Activated CD8-positive, alpha-beta memory T cell treated with anti-CD3 and anti-CD28 coated beads, Interleukin-2, amount 10 ng/mL, durations not matched to agents 7 days and 5 days (primary cell): ENCODE measurements at regions not wholly inside any gene's neighbourhood (a gene's known extent, or its start where the extent isn't known, plus 50 kb on each side); places are given as distances from the start of the nearest gene placed in this dataset.

Experiments used
- ATAC-seq: fragments of 150-1000 bp; cut with Tn5 transposase; one replicate; pipeline ENCODE4 v1.10.0; 2021; ENCODE audit warnings: moderate library complexity
- CTCF ChIA-PET: fragments of 350-600 bp; sonication (Branson Sonifier 250); formaldehyde crosslinking; loops from one replicate; lab custom pipeline; 2021; ENCODE audit warnings: antibody characterized with exemption; lab: Charles Lee
- DNase-seq: peaks from one replicate; pipeline ENCODE4 v3.0.0-alpha.2; 2020
- H3K27ac Mint-ChIP-seq: one replicate; pipeline ENCODE4 v1.8.0; 2021; ENCODE audit warnings: mild to moderate bottlenecking, mixed read lengths
- H3K27me3 Mint-ChIP-seq: one replicate; pipeline ENCODE4 v1.8.0; 2021; ENCODE audit warnings: mixed read lengths
- H3K36me3 Mint-ChIP-seq: one replicate; pipeline ENCODE4 v1.8.0; 2021; ENCODE audit warnings: mild to moderate bottlenecking, mixed read lengths
- H3K4me1 Mint-ChIP-seq: one replicate; pipeline ENCODE4 v1.8.0; 2021; ENCODE audit warnings: mixed read lengths
- H3K4me3 Mint-ChIP-seq: one replicate; pipeline ENCODE4 v1.8.0; 2021; ENCODE audit warnings: mild to moderate bottlenecking, moderate library complexity, mixed read lengths
- H3K9me3 Mint-ChIP-seq: one replicate; pipeline ENCODE4 v1.8.0; 2022; ENCODE audit warnings: low read depth, mixed read lengths

- Mint-ChIP-seq H3K27me3 (no peaks in the 10 kb centered on the region), H3K27ac (no peak overlapping the region), H3K9me3 (no peaks in the 10 kb centered on the region), H3K4me1 (no peaks in the 10 kb centered on the region), H3K36me3 (no peaks in the 10 kb centered on the region), H3K4me3 (no peak overlapping the region)
- DNase-seq, result no peak
- no peak for ATAC-seq
- CTCF ChIA-PET, result no interaction called here
Measured at GRCh38 chr20:39462416-39462945, 500.3 kb downstream of the DHX35 start.

- DNase-seq (no peak), ATAC-seq (no peak)
- no peaks in the 10 kb centered on the region for H3K9me3 Mint-ChIP-seq
- H3K4me3 Mint-ChIP-seq, result no peak overlapping the region
- H3K36me3 Mint-ChIP-seq, result no peaks in the 10 kb centered on the region
- H3K4me1 Mint-ChIP-seq, result no peaks in the 10 kb centered on the region
- H3K27me3 Mint-ChIP-seq, result no peaks in the 10 kb centered on the region
- CTCF ChIA-PET, result no interaction called here
- no peak overlapping the region for H3K27ac Mint-ChIP-seq
Measured at GRCh38 chr20:39458452-39458851, 496.3 kb downstream of the DHX35 start.

- no peak for ATAC-seq
- CTCF ChIA-PET, result no interaction called here
- Mint-ChIP-seq H3K27me3 (no peaks in the 10 kb centered on the region), H3K36me3 (no peaks in the 10 kb centered on the region), H3K4me3 (no peak overlapping the region), H3K27ac (no peak overlapping the region), H3K9me3 (no peaks in the 10 kb centered on the region), H3K4me1 (no peaks in the 10 kb centered on the region)
- no peak for DNase-seq
Measured at GRCh38 chr20:39453890-39454289, 491.7 kb downstream of the DHX35 start.

- CTCF ChIA-PET, result no interaction called here
- H3K9me3 Mint-ChIP-seq, result no peaks in the 10 kb centered on the region
Measured at GRCh38 chr20:39452583-39453340, 490.6 kb downstream of the DHX35 start.

GRCh38 chr20:39451386-39451785 lies 489.2 kb downstream of the DHX35 start:
- Mint-ChIP-seq H3K27ac (no peak overlapping the region), H3K9me3 (no peaks in the 10 kb centered on the region), H3K36me3 (no peaks in the 10 kb centered on the region), H3K4me3 (no peak overlapping the region), H3K4me1 (no peaks in the 10 kb centered on the region), H3K27me3 (no peaks in the 10 kb centered on the region)
- DNase-seq (no peak), ATAC-seq (no peak)
- CTCF ChIA-PET, result no interaction called here

More at GRCh38 chr20:39452583-39453340, 490.6 kb downstream of the DHX35 start:
- no peaks in the 10 kb centered on the region for H3K36me3 Mint-ChIP-seq
- DNase-seq (no peak), ATAC-seq (no peak)
- H3K27me3 Mint-ChIP-seq, result no peaks in the 10 kb centered on the region
- no peak overlapping the region for H3K27ac Mint-ChIP-seq
- no peak overlapping the region for H3K4me3 Mint-ChIP-seq
- H3K4me1 Mint-ChIP-seq, result no peaks in the 10 kb centered on the region

GRCh38 chr20:39446397-39446796 lies 484.3 kb downstream of the DHX35 start:
- Mint-ChIP-seq H3K4me3 (no peak overlapping the region), H3K4me1 (no peaks in the 10 kb centered on the region), H3K27me3 (no peaks in the 10 kb centered on the region), H3K36me3 (no peaks in the 10 kb centered on the region), H3K9me3 (no peaks in the 10 kb centered on the region), H3K27ac (no peak overlapping the region)
- DNase-seq (no peak), ATAC-seq (no peak)
- CTCF ChIA-PET, result no interaction called here

- no peaks in the 10 kb centered on the region for H3K36me3 Mint-ChIP-seq
- no peak overlapping the region for H3K4me3 Mint-ChIP-seq
- CTCF ChIA-PET, result no interaction called here
- no peak for ATAC-seq
- H3K27me3 Mint-ChIP-seq, result no peaks in the 10 kb centered on the region
- H3K27ac Mint-ChIP-seq, result no peak overlapping the region
- H3K9me3 Mint-ChIP-seq, result no peaks in the 10 kb centered on the region
- DNase-seq, result no peak
- no peaks in the 10 kb centered on the region for H3K4me1 Mint-ChIP-seq
Measured at GRCh38 chr20:39445095-39445494, 483.0 kb downstream of the DHX35 start.

- H3K36me3 Mint-ChIP-seq, result no peaks in the 10 kb centered on the region
- CTCF ChIA-PET, result no interaction called here
Measured at GRCh38 chr20:39433466-39433865, 471.3 kb downstream of the DHX35 start.

GRCh38 chr20:39431091-39431880 lies 469.1 kb downstream of the DHX35 start:
- CTCF ChIA-PET, result interaction anchor here (0.7 kb wide), 1 partner anchor 154 kb away, joined by 3 read pairs; no protein-coding TSS in a partner anchor
- no peaks in the 10 kb centered on the region for H3K4me1 Mint-ChIP-seq

More at GRCh38 chr20:39433466-39433865, 471.3 kb downstream of the DHX35 start:
- no peak for DNase-seq
- H3K9me3 Mint-ChIP-seq, result no peaks in the 10 kb centered on the region
- no peaks in the 10 kb centered on the region for H3K4me1 Mint-ChIP-seq
- H3K27ac Mint-ChIP-seq, result no peak overlapping the region
- H3K4me3 Mint-ChIP-seq, result no peak overlapping the region
- no peaks in the 10 kb centered on the region for H3K27me3 Mint-ChIP-seq
- ATAC-seq, result no peak

GRCh38 chr20:39429726-39430125 lies 467.6 kb downstream of the DHX35 start:
- DNase-seq (no peak), ATAC-seq (no peak)
- no peak overlapping the region for H3K27ac Mint-ChIP-seq
- no peaks in the 10 kb centered on the region for H3K27me3 Mint-ChIP-seq
- H3K4me3 Mint-ChIP-seq, result no peak overlapping the region
- no peaks in the 10 kb centered on the region for H3K36me3 Mint-ChIP-seq
- no peaks in the 10 kb centered on the region for H3K9me3 Mint-ChIP-seq
- CTCF ChIA-PET, result no interaction called here
- no peaks in the 10 kb centered on the region for H3K4me1 Mint-ChIP-seq

More at GRCh38 chr20:39431091-39431880, 469.1 kb downstream of the DHX35 start:
- DNase-seq (no peak), ATAC-seq (no peak)
- Mint-ChIP-seq H3K4me3 (no peak overlapping the region), H3K27ac (no peak overlapping the region), H3K27me3 (no peaks in the 10 kb centered on the region), H3K36me3 (no peaks in the 10 kb centered on the region), H3K9me3 (no peaks in the 10 kb centered on the region)

GRCh38 chr20:39424962-39425678 lies 463.0 kb downstream of the DHX35 start:
- Mint-ChIP-seq H3K9me3 (no peaks in the 10 kb centered on the region), H3K36me3 (no peaks in the 10 kb centered on the region), H3K27ac (no peak overlapping the region), H3K27me3 (no peaks in the 10 kb centered on the region), H3K4me1 (no peaks in the 10 kb centered on the region), H3K4me3 (no peak overlapping the region)
- ATAC-seq, result no peak
- no peak for DNase-seq
- CTCF ChIA-PET, result no interaction called here

- DNase-seq (no peak), ATAC-seq (no peak)
- CTCF ChIA-PET, result no interaction called here
- Mint-ChIP-seq H3K36me3 (no peaks in the 10 kb centered on the region), H3K4me3 (no peak overlapping the region), H3K27me3 (no peaks in the 10 kb centered on the region), H3K9me3 (no peaks in the 10 kb centered on the region), H3K27ac (no peak overlapping the region), H3K4me1 (no peaks in the 10 kb centered on the region)
Measured at GRCh38 chr20:39421571-39422105, 459.5 kb downstream of the DHX35 start.

- no peaks in the 10 kb centered on the region for H3K36me3 Mint-ChIP-seq
- no peaks in the 10 kb centered on the region for H3K9me3 Mint-ChIP-seq
- H3K4me3 Mint-ChIP-seq, result no peak overlapping the region
- DNase-seq (no peak), ATAC-seq (no peak)
- CTCF ChIA-PET, result no interaction called here
- no peak overlapping the region for H3K27ac Mint-ChIP-seq
- no peaks in the 10 kb centered on the region for H3K27me3 Mint-ChIP-seq
- H3K4me1 Mint-ChIP-seq, result no peaks in the 10 kb centered on the region
Measured at GRCh38 chr20:39412091-39412490, 449.9 kb downstream of the DHX35 start.
